ENCODE measurements at regions not wholly inside any gene's neighbourhood (a gene's known extent, or its start where the extent isn't known, plus 50 kb on each side); places are given as distances from the start of the nearest gene placed in this dataset.

DNA sequence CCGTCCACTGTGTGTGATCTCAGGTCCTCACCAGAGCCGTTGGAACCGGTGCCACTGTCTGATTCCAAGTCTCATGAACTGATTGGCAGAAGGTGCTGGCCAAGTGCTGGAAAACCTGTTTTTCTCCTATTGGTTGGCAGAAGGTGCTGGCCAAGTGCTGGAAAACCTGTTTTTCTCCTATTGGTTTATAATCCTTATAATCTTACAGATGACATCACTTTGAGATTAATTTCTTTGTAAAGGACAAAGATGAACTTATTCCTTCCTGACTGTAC lies 1106.3 kb downstream of the BRD1 start:
- TF ChIP-seq POLR2AphosphoS5 (IDR thresholded peaks at IDR 0.05), result no peak
- TF ChIP-seq CTCF (IDR thresholded peaks at IDR 0.05 in 8 of 11, conservative IDR thresholded peaks at IDR 0.05 in 3 of 11), result no peak

Data from spleen (tissue), 7 donors.